AG10803 (cell line): ENCODE measurements at regions not wholly inside any gene's neighbourhood (a gene's known extent, or its start where the extent isn't known, plus 50 kb on each side); places are given as distances from the start of the nearest gene placed in this dataset.

Source experiments
- DNase-seq: peaks from one replicate; pipeline ENCODE4 v3.0.0; 2010; ENCODE audit warnings: low read depth
- H3K4me3 ChIP-seq: 2 replicates; pipeline ENCODE4 v1.5.1; 2011; ENCODE audit warnings: mild to moderate bottlenecking, low read length, control low read depth
- CTCF ChIP-seq: conservative IDR thresholded peaks from 2 replicates; pipeline ENCODE4 v1.5.1; 2011; ENCODE audit warnings: mild to moderate bottlenecking, low read length, control low read depth, inconsistent platforms

GRCh38 chr13:103371271-103371670 lies 305.1 kb upstream of the SLC10A2 start:
- no peak for TF ChIP-seq CTCF
- no peak for DNase-seq
- H3K4me3 ChIP-seq = no peak overlapping the region

GRCh38 chr13:103370790-103371189 lies 304.6 kb upstream of the SLC10A2 start:
- no peak for TF ChIP-seq CTCF
- no peak overlapping the region for H3K4me3 ChIP-seq
- no peak for DNase-seq

GRCh38 chr13:103358255-103358932 lies 292.2 kb upstream of the SLC10A2 start:
- no peak for TF ChIP-seq CTCF
- no peak overlapping the region for H3K4me3 ChIP-seq
- DNase-seq = no peak

GRCh38 chr13:103356226-103356864 lies 290.1 kb upstream of the SLC10A2 start:
- DNase-seq = no peak
- TF ChIP-seq CTCF = no peak
- H3K4me3 ChIP-seq = no peak overlapping the region

GRCh38 chr13:103354171-103354570 lies 288.0 kb upstream of the SLC10A2 start:
- no peak for DNase-seq
- H3K4me3 ChIP-seq = no peak overlapping the region
- no peak for TF ChIP-seq CTCF

- DNase-seq = no peak
- no peak for TF ChIP-seq CTCF
- H3K4me3 ChIP-seq = no peak overlapping the region
Measured at GRCh38 chr13:103351035-103351828, 285.0 kb upstream of the SLC10A2 start.

- no peak overlapping the region for H3K4me3 ChIP-seq
- no peak for TF ChIP-seq CTCF
- DNase-seq = no peak
Measured at GRCh38 chr13:103350147-103350546, 283.9 kb upstream of the SLC10A2 start.
